Thymus (tissue), 11 donors: ENCODE measurements at regions not wholly inside any gene's neighbourhood (a gene's known extent, or its start where the extent isn't known, plus 50 kb on each side); places are given as distances from the start of the nearest gene placed in this dataset.
"Not testable (repeated sequence)": the region's sequence is repeated elsewhere in the genome, so short reads cannot be mapped to it uniquely, and the experiment has no call there.

ENCODE experiments used
- DNase-seq, 9 donors: peaks; one replicate each; pipeline ENCODE4 v3.0.0-alpha.2; 2013; ENCODE audit warnings: low spot score in 9 of 9, low read depth in 6 of 9, missing footprints in 1 of 9
- H3K27ac ChIP-seq, 2 donors: one replicate each; pipeline ENCODE4 v1.5.1; 2013; ENCODE audit warnings: control low read depth in 1 of 2, low read depth in 1 of 2, low read length in 1 of 2, mild to moderate bottlenecking in 1 of 2, moderate library complexity in 1 of 2
- H3K27me3 ChIP-seq, 2 donors: one replicate each; pipeline ENCODE4 v1.5.1; 2013; ENCODE audit warnings: low read length in 1 of 2; ENCODE audit not compliant: control insufficient read depth in 2 of 2, insufficient read depth in 1 of 2
- H3K36me3 ChIP-seq, 2 donors: one replicate each; pipeline ENCODE4 v1.5.1; 2013; ENCODE audit warnings: low read length in 1 of 2, mild to moderate bottlenecking in 1 of 2, moderate library complexity in 1 of 2; ENCODE audit not compliant: control insufficient read depth in 2 of 2, insufficient read depth in 2 of 2
- H3K4me1 ChIP-seq, 2 donors: one replicate each; pipeline ENCODE4 v1.5.1; 2013; ENCODE audit warnings: low read length in 2 of 2; ENCODE audit not compliant: control insufficient read depth in 2 of 2, insufficient read depth in 2 of 2
- H3K4me3 ChIP-seq, 2 donors: one replicate each; pipeline ENCODE4 v1.5.1; 2013; ENCODE audit warnings: low read length in 2 of 2, control low read depth in 1 of 2, mild to moderate bottlenecking in 1 of 2
- H3K9me3 ChIP-seq, 2 donors: one replicate each; pipeline ENCODE4 v1.5.1; 2013; ENCODE audit warnings: low read length in 1 of 2, mild to moderate bottlenecking in 1 of 2; ENCODE audit not compliant: control insufficient read depth in 2 of 2, insufficient read depth in 1 of 2
- WGBS: extraction: QIAGEN DNeasy Blood & Tissue Kit; methylation state at CpG from one replicate; pipeline ENCODE4 v1.1.7; 2013; 5-methylcytosine and 5-hydroxymethylcytosine counted together
- donor health status: healthy.

DNA sequence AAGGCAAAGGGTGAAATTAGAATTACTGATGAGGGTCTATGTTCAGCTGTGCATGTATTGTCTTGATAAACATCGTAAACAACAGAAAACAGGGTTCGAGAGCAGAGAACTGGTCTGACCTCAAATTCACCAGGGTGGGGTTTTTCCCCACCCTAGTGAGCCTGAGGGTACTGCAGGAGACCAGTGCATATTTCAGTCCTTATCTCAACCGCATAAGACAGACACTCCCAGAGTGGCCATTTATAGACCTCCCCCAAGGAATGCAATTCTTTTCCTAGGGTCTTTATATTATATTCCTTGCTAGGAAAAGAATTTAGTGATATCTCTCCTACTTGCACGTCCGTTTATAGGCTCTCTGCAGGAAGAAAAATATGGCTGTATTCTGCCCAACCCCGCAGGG, 257.0 kb upstream of the OSR1 start:
- H3K4me3 ChIP-seq, H3K27ac ChIP-seq, DNase-seq, H3K36me3 ChIP-seq, H3K4me1 ChIP-seq, H3K9me3 ChIP-seq, H3K27me3 ChIP-seq: not testable (repeated sequence)
- WGBS, result 89% methylated on average over 6 of the region's 6 CpGs

DNA sequence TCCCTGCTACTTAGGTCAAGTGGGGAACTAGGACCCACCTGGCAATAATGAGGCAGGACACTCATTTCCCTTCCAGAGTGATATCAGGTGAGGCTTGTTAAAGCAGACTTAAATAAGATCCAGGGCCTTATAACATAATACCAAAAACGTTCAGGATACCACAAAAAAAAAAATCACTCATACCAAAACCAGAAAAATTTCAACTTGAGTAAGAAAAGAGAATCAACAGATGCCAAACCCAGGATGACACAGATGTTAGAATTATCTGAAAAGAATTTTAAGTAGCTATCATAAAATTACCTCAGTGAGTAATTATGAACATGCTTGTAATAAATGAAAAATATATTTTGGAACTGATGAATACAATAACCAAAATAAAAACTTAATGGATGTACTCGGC, 255.6 kb upstream of the OSR1 start:
- Histone ChIP-seq H3K27me3 (no peaks in the 10 kb centered on the region), H3K4me3 (no peak overlapping the region), H3K27ac (no peak overlapping the region), H3K36me3 (no peaks in the 10 kb centered on the region), H3K9me3 (peaks cover 0 to 5% of the 10 kb centered on the region in 2 donors), H3K4me1 (no peaks in the 10 kb centered on the region)
- DNase-seq, result no peak
- WGBS, result 55% methylated on average over 2 of the region's 2 CpGs

DNA sequence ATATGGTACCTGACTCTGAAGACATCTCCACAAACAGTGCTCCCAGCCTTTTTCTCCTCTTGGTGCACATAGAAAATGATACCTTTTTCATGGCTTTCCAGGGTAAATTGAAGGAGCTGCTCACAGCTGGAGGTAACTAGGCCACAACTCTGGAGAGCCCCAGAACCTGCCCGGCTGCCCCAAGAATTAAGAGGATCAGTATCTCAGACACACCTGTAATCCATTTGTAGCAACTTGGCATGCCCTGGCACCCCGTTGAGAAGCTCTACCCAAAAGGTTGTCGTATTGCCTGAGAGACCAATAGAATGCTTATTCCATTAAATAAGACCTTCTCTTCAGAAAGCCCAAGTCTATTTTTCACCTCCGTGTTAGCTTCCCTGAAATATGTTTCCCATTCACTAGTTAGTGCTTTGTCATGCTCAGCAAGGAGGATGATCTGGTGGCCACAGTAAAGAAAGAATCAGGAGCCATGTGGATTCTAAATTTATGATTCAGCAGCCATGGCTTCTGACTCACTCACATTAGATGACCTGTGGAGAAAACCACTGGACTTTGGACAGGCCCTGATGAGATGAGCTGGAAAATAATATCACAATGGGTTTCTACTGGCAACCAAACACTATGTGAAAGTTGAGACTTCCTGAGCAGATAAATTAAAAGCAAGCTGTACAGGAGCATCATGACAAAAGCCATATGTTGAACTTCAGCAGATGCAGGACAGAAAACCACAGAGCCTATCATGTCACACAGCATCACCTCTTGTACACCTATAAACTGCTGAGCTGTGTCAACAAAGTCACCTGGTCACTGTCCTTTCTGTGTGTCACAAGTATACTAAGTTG, 253.3 kb upstream of the OSR1 start:
- WGBS, result 78% methylated on average over 4 of the region's 4 CpGs
- no peak for DNase-seq
- no peaks in the 10 kb centered on the region for H3K36me3 ChIP-seq
- no peak overlapping the region for H3K4me3 ChIP-seq
- no peaks in the 10 kb centered on the region for H3K27me3 ChIP-seq
- H3K4me1 ChIP-seq, result no peaks in the 10 kb centered on the region
- H3K27ac ChIP-seq, result no peak overlapping the region
- no peaks in the 10 kb centered on the region for H3K9me3 ChIP-seq

DNA sequence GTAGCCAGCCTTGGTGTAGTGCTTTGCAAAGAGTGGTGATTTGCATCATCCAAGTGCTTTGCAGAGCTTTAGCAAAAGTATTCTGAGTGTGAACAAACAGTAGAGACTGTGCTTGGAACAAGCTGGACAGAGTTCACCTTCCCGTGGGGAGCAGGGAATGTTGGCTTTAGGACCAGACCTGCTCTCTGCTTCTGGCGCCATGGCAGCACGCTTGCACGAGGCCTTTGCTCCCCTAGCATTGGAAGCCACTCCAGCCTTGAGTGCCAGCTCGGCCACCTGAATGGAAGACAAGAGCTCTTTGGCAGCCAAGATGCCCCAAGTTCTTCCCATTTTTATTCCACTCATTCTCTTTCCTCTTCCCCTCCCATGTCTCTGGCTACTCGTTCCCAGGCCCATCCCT, 250.8 kb upstream of the OSR1 start:
- Histone ChIP-seq H3K27ac (no peak overlapping the region), H3K36me3 (no peaks in the 10 kb centered on the region), H3K4me3 (no peak overlapping the region), H3K9me3 (no peaks in the 10 kb centered on the region), H3K4me1 (no peaks in the 10 kb centered on the region), H3K27me3 (no peaks in the 10 kb centered on the region)
- WGBS, result 81% methylated on average over 6 of the region's 6 CpGs
- DNase-seq, result no peak

GRCh38 chr2:19607931-19608771, 249.7 kb upstream of the OSR1 start:
- no peaks in the 10 kb centered on the region for H3K9me3 ChIP-seq
- no peak overlapping the region for H3K27ac ChIP-seq
- no peaks in the 10 kb centered on the region for H3K27me3 ChIP-seq
- WGBS, result 77% methylated on average over 4 of the region's 4 CpGs
- H3K36me3 ChIP-seq, result no peaks in the 10 kb centered on the region
- H3K4me3 ChIP-seq, result no peak overlapping the region
- no peak for DNase-seq
- H3K4me1 ChIP-seq, result no peaks in the 10 kb centered on the region

- no peak overlapping the region for H3K4me3 ChIP-seq
- no peak for DNase-seq
- no peaks in the 10 kb centered on the region for H3K4me1 ChIP-seq
- H3K9me3 ChIP-seq, result no peaks in the 10 kb centered on the region
- no peaks in the 10 kb centered on the region for H3K27me3 ChIP-seq
- 86% methylated on average over 5 of the region's 5 CpGs for WGBS
- no peaks in the 10 kb centered on the region for H3K36me3 ChIP-seq
- no peak overlapping the region for H3K27ac ChIP-seq
These were observed 249.0 kb upstream of the OSR1 start for GRCh38 chr2:19607400-19607799.

DNA sequence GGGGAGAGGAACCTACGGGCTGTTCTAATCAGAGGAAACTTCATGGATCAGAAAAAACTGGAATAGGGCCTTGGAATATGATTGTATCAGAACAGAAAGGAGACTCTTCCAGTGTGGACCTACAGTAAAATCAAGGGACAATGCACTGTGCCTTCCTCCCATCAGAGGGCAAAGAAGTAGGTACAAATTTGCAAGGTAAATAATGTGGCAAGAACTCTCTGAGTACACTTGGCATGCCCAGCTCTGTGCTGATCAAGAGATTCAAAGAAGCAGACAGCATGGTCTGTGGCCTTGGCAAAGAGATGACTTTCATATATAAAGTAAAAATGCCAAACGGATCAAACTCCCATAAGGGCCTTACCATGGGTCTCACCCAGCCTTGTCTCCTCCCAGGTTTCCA, 242.6 kb upstream of the OSR1 start:
- no peaks in the 10 kb centered on the region for H3K36me3 ChIP-seq
- 88% methylated on average over 2 of the region's 2 CpGs for WGBS

DNA sequence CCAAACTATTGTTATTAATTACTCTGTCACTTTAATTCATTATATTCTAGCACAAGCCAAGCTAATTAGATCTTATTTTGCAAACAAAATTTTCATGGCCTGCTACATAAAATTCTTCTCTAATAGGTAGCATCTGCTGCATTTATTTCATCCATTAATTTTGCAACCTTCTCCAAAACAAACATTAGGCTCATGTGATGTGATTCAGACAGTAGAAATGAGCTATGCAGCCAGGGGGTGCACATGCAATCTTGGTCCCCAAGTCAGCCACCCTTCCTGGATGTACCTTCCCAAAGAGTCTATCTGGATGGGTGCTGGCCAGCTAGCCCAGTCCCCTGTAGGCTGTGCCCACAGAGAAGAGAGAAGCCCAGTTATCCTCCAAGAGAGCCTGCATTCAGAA, 242.1 kb upstream of the OSR1 start:
- Histone ChIP-seq H3K27ac (no peak overlapping the region), H3K4me3 (no peak overlapping the region), H3K4me1 (no peaks in the 10 kb centered on the region), H3K27me3 (no peaks in the 10 kb centered on the region), H3K36me3 (no peaks in the 10 kb centered on the region), H3K9me3 (no peaks in the 10 kb centered on the region)
- no peak for DNase-seq

More for the DNA sequence above, 242.6 kb upstream of the OSR1 start:
- Histone ChIP-seq H3K27me3 (no peaks in the 10 kb centered on the region), H3K4me3 (no peak overlapping the region), H3K4me1 (no peaks in the 10 kb centered on the region), H3K9me3 (no peaks in the 10 kb centered on the region), H3K27ac (no peak overlapping the region)
- no peak for DNase-seq

DNA sequence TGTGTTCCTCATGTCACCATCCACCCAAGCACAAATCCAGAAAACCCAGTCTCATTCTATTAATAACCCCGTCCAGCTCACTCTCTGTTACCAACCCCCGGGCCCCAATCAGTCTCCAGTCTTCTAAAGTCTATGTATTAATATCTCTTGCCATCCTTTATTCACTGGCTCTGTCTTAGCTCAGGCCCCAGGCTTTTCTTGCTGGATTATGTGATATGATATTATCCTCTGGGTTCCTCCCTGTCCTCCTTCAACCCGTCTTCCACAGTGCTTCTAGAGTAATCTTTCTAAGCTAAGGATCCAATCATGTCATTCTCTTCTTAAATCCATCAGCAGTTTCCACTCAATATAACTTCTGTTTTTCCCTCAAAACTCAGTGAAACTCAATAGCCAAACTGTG, 240.5 kb upstream of the OSR1 start:
- Histone ChIP-seq H3K9me3 (no peaks in the 10 kb centered on the region), H3K36me3 (no peaks in the 10 kb centered on the region), H3K27me3 (no peaks in the 10 kb centered on the region), H3K4me3 (no peak overlapping the region), H3K27ac (no peak overlapping the region), H3K4me1 (no peaks in the 10 kb centered on the region)
- DNase-seq, result no peak
- WGBS, result 80% methylated on average over 3 of the region's 3 CpGs
